HUES6 (cell line): ENCODE measurements at regions not wholly inside any gene's neighbourhood (a gene's known extent, or its start where the extent isn't known, plus 50 kb on each side); places are given as distances from the start of the nearest gene placed in this dataset.

ENCODE experiments used
- H3K27ac ChIP-seq: 2 replicates; pipeline ENCODE4 v1.7.0; 2013; ENCODE audit warnings: low read depth, mild to moderate bottlenecking, low read length, inconsistent platforms
- H3K27me3 ChIP-seq: 2 replicates; pipeline ENCODE4 v1.6.1; 2013; ENCODE audit warnings: low read length; ENCODE audit not compliant: control insufficient read depth, insufficient read depth
- H3K36me3 ChIP-seq: 2 replicates; pipeline ENCODE4 v1.6.1; 2013; ENCODE audit warnings: low read length; ENCODE audit not compliant: control insufficient read depth, insufficient read depth
- H3K4me1 ChIP-seq: 2 replicates; pipeline ENCODE4 v1.6.1; 2013; ENCODE audit warnings: low read length; ENCODE audit not compliant: control insufficient read depth, insufficient read depth
- H3K4me3 ChIP-seq: 2 replicates; pipeline ENCODE4 v1.5.1; 2013; ENCODE audit warnings: low read depth, low read length
- H3K9ac ChIP-seq: one replicate; pipeline ENCODE4 v1.6.1; 2013; ENCODE audit warnings: mild to moderate bottlenecking, low read length
- H3K9me3 ChIP-seq: 2 replicates; pipeline ENCODE4 v1.6.1; 2013; ENCODE audit warnings: low read depth, low read length; ENCODE audit not compliant: control insufficient read depth, insufficient read depth

DNA sequence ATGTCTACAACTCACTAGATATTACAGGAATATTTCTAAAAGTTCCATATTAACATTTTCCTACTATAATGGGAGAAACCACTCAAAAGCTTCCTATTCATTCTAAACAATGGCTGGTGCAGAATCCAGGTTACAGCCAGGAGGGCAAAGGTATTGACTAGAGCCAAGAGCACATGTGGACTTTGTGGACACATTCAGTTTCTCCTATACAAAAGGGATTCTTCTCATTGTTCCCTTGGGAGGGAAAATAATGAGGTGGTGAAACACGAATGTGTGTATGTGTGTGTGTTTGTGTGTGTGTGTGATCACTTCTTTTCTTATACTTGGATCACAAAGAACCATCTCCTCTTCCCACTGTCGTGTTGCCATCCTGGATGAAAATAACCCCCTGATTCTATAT lies 1000.0 kb downstream of the ADGRL2 start:
- no peaks in the 10 kb centered on the region for H3K36me3 ChIP-seq
- peaks cover 4% of the 10 kb centered on the region for H3K9me3 ChIP-seq
- H3K4me1 ChIP-seq, result no peaks in the 10 kb centered on the region; the same call in 1 of the 2 replicates
- H3K27me3 ChIP-seq, result no peaks in the 10 kb centered on the region
- H3K4me3 ChIP-seq, result no peak overlapping the region
- no peak overlapping the region for H3K27ac ChIP-seq
- no peak overlapping the region for H3K9ac ChIP-seq

DNA sequence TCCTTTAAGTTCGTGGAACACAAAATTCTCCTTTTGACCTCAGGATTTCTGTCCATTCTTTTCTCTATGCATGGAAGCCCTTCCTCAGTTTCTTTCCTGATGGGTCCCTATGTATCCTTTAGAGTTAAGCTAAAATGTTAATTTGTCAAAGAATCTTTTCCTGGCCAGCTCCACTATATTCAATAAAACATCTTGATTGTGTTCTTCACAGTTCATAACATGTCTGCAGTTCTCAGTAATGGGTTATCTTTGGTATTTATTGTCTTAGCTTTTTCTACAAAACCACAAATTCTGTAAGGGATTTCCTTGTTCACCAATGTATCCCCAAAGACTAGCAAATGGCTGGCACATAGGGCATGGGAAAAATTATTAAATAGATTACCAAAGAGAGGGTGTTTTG lies 998.5 kb downstream of the ADGRL2 start:
- H3K9me3 ChIP-seq, result peaks cover 4% of the 10 kb centered on the region
- no peaks in the 10 kb centered on the region for H3K36me3 ChIP-seq
- H3K27ac ChIP-seq, result no peak overlapping the region
- H3K9ac ChIP-seq, result no peak overlapping the region
- no peaks in the 10 kb centered on the region for H3K27me3 ChIP-seq
- no peaks in the 10 kb centered on the region for H3K4me1 ChIP-seq
- H3K4me3 ChIP-seq, result no peak overlapping the region

DNA sequence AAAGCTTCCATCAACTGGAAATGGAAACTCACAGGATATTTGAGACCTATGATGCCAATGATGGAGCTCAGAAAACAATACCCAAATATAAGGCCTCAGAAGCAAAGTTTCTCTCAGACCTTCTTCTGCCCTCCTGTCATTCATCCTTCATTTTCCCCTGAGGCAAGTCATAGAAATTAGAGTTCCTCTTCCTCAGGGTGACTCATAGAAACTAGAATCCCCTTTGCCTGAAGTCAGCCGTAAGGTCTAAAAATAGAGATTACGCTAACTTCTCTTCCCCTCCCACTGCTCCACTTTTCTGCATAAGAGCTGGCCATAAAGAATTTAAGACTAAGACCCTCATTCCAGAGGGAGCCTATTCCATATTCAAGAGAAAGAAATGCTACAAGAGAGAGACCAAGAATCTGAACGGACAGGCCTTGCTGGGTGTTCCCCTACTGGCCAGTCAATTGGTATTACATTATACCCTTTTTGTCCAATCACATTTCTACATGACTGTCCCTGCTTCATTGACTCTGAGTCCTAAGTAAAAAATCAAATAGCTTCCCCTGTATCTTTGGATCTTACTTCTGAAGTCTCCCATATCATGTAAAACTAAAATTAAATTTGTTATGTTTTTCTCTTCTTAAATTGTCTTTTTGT lies 994.9 kb downstream of the ADGRL2 start:
- H3K4me3 ChIP-seq, result no peak overlapping the region
- no peaks in the 10 kb centered on the region for H3K36me3 ChIP-seq
- no peaks in the 10 kb centered on the region; the same call in 1 of the 2 replicates for H3K4me1 ChIP-seq
- no peak overlapping the region for H3K9ac ChIP-seq
- H3K27me3 ChIP-seq, result no peaks in the 10 kb centered on the region
- no peak overlapping the region for H3K27ac ChIP-seq
- H3K9me3 ChIP-seq, result peaks cover 7% of the 10 kb centered on the region

DNA sequence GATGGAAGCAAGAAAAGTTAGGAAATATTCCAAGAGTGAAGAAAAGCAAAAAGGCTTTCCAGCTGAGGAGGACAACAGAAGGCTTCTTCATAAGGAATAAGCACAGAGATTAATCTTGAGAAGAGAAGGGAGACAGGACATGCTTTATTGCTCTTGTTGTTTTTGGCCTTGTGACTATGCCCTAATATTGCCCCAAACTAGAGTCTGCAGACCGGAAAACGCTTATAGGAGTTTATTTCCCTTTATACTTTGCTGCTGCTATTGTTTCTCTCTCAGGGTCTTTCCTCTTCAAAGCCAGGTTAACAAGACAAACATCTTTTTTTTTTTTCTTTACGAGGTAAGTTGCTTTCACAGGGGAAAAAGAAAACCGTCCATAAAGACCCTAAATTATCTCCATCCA lies 991.4 kb downstream of the ADGRL2 start:
- no peaks in the 10 kb centered on the region for H3K27me3 ChIP-seq
- H3K36me3 ChIP-seq, result no peaks in the 10 kb centered on the region
- no peaks in the 10 kb centered on the region; the same call in 1 of the 2 replicates for H3K4me1 ChIP-seq
- no peak overlapping the region for H3K4me3 ChIP-seq
- no peak overlapping the region for H3K27ac ChIP-seq
- no peak overlapping the region for H3K9ac ChIP-seq
- H3K9me3 ChIP-seq, result peaks cover 4% of the 10 kb centered on the region; the same call in 1 of the 2 replicates

DNA sequence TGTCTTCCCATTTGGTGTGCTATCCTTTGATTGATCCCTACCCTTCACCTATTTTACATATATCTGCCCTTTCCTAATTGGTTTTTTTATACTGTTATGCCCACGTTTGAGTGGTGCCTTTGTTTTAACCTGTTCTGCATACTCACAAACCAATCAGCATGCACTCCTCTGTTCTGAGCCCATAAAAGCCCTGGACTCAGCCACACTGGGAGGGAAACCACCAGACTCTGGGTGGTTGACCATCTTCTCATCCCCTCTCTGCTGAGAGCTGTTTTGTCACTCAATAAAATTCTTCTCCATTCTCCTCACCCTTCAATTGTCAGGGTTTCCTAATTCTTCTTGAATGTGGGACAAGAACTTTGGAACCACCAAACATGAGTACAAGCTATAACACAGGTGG lies 989.8 kb downstream of the ADGRL2 start:
- Histone ChIP-seq H3K9ac (no peak overlapping the region), H3K36me3 (no peaks in the 10 kb centered on the region), H3K9me3 (peaks cover 4% of the 10 kb centered on the region; the same call in 1 of the 2 replicates), H3K4me3 (no peak overlapping the region), H3K4me1 (no peaks in the 10 kb centered on the region; the same call in 1 of the 2 replicates), H3K27me3 (no peaks in the 10 kb centered on the region), H3K27ac (no peak overlapping the region)

DNA sequence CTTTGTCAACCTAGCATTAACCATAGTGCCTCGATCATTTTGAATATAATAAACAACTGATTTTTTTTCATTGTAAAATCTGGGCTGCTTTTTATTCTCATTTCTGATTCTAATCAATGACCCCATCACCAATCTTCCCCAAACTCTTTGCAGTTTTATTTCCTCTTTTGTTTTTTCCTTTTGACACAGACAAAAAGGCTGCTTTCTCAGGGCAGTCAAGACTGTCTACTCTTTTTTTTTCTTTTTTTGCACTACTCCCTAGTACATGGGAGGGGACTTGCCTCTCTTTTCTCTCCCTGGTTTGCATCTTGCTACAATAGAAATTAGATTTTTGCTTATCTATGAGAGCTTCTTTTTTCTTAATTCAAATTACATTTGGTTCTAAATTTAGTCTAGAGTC lies 987.9 kb downstream of the ADGRL2 start:
- H3K27me3 ChIP-seq, result no peaks in the 10 kb centered on the region
- H3K36me3 ChIP-seq, result no peaks in the 10 kb centered on the region
- peaks cover 4% of the 10 kb centered on the region; the same call in 1 of the 2 replicates for H3K9me3 ChIP-seq
- H3K4me3 ChIP-seq, result no peak overlapping the region
- no peak overlapping the region for H3K9ac ChIP-seq
- H3K4me1 ChIP-seq, result no peaks in the 10 kb centered on the region; the same call in 1 of the 2 replicates
- H3K27ac ChIP-seq, result no peak overlapping the region

DNA sequence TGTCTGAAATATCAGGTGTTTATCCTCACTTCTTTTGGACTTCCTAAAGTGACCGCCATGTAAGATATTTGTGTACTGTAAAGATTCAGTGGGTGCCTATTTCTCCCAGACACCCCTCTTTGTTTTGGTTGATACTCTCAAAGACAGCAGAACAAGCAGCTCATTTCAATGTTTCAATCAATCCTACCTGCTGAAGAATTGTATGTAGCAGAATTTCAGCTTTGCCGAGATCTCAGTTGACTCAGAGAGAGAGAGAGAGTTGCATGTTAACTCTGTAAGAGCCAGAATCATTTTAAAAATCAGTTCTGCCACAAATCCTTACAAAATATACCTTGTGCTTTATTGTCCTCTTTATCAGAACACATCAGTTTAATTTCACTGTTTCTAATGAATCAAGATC lies 987.3 kb downstream of the ADGRL2 start:
- H3K4me1 ChIP-seq, result no peaks in the 10 kb centered on the region; the same call in 1 of the 2 replicates
- H3K4me3 ChIP-seq, result no peak overlapping the region
- peaks cover 4% of the 10 kb centered on the region; the same call in 1 of the 2 replicates for H3K9me3 ChIP-seq
- H3K27ac ChIP-seq, result no peak overlapping the region
- no peaks in the 10 kb centered on the region for H3K36me3 ChIP-seq
- no peaks in the 10 kb centered on the region for H3K27me3 ChIP-seq
- H3K9ac ChIP-seq, result no peak overlapping the region

DNA sequence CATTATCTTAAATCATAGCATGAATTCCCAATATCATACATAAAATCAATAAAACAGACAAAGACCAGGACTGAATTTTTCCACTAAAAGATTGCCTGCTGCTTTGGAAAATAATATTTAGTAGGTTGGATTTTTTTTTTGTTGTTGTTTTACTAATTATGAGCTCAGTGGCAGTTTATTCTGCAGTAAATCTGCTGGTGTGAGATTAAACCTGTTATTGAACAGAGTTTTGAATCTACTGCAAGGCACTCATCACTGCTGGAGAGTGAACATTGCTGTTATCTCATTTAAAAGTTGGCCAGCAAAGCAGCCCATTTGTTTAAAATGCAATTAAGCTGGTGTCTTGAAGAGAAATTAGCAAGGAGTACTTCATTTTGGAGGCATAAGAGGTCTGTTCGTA lies 986.1 kb downstream of the ADGRL2 start:
- Histone ChIP-seq H3K4me3 (no peak overlapping the region), H3K4me1 (no peaks in the 10 kb centered on the region), H3K9ac (no peak overlapping the region), H3K36me3 (no peaks in the 10 kb centered on the region), H3K27ac (no peak overlapping the region), H3K9me3 (peaks cover 9% of the 10 kb centered on the region), H3K27me3 (no peaks in the 10 kb centered on the region)

DNA sequence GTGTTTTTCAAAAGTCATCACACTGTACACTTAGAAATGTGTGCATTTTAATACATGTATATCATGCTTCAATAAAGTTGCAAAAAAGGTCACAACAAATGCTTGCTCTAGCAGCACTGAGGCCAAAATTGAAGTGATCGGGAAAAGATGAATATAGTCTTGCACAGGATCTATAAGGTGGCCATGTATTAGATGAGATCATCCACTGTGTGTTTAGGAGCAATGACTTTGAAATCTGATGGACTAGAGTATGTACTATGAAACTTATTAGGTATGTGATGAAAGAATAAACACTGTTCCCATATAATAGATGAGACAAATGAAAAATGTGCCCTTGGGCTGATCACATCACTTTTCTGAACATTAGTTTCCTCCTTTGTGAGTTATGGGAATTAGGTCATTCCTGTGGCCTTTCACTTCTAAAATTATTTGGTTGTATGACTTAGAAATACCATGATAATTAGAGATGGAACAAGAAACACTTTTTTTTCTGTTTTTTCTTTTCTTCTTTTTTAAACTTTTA lies 984.6 kb downstream of the ADGRL2 start:
- no peak overlapping the region for H3K9ac ChIP-seq
- no peak overlapping the region for H3K4me3 ChIP-seq
- no peak overlapping the region for H3K27ac ChIP-seq
- H3K4me1 ChIP-seq, result no peaks in the 10 kb centered on the region
- no peaks in the 10 kb centered on the region for H3K27me3 ChIP-seq
- no peaks in the 10 kb centered on the region for H3K36me3 ChIP-seq
- peaks cover 4% of the 10 kb centered on the region for H3K9me3 ChIP-seq

DNA sequence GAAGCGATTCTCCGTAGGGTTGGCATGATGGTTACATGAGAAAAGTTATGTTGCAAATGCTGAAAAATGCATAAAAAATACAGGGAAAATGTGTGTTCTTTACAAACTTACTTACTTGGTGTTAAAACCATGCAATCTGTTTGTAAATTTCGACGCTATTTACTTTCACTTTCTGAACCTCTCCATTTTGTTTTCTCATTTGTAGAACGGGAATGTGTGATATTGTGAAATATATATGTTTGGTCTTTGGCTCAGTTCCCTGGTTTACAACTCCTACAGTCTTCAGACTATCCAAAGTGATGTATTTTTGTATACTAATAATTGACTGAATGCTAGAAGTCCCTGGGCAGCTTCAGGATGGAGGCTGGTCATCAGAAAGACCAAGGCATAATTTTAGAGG lies 982.3 kb downstream of the ADGRL2 start:
- Histone ChIP-seq H3K27ac (no peak overlapping the region), H3K4me3 (no peak overlapping the region), H3K9ac (no peak overlapping the region), H3K36me3 (no peaks in the 10 kb centered on the region), H3K27me3 (no peaks in the 10 kb centered on the region), H3K9me3 (peaks cover 4% of the 10 kb centered on the region; the same call in 1 of the 2 replicates), H3K4me1 (no peaks in the 10 kb centered on the region)

DNA sequence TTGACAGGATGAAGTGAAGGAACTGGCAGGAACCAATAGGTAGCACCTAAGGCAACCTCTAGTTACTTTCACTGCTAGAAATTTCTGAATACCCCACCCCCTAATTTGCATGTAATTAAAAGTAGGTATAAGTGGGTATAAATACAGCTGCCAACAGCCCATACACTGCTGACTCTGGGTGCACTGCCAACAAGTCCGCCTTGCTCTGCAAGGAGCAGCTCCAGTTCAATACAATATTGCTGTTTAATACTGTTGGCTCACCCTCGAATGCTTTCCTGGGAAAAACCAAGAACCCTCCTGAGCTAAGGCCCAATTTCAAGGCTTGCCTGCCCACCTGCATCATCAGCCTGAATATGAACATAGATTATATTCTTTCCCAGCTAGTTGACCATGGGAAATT lies 981.9 kb downstream of the ADGRL2 start:
- H3K9ac ChIP-seq, result no peak overlapping the region
- H3K27me3 ChIP-seq, result no peaks in the 10 kb centered on the region
- no peaks in the 10 kb centered on the region for H3K36me3 ChIP-seq
- no peaks in the 10 kb centered on the region for H3K4me1 ChIP-seq
- H3K27ac ChIP-seq, result no peak overlapping the region
- peaks cover 4% of the 10 kb centered on the region; the same call in 1 of the 2 replicates for H3K9me3 ChIP-seq
- no peak overlapping the region for H3K4me3 ChIP-seq
